HPDE6-E6E7 (cell line): ENCODE measurements at regions not wholly inside any gene's neighbourhood (a gene's known extent, or its start where the extent isn't known, plus 50 kb on each side); places are given as distances from the start of the nearest gene placed in this dataset.
"Not testable (repeated sequence)": the region's sequence is repeated elsewhere in the genome, so short reads cannot be mapped to it uniquely, and the experiment has no call there.

Experiments used
- DNase-seq: peaks from one replicate; pipeline ENCODE4 v3.0.0; 2011; ENCODE audit warnings: missing footprints; ENCODE audit errors: extremely low spot score

DNA sequence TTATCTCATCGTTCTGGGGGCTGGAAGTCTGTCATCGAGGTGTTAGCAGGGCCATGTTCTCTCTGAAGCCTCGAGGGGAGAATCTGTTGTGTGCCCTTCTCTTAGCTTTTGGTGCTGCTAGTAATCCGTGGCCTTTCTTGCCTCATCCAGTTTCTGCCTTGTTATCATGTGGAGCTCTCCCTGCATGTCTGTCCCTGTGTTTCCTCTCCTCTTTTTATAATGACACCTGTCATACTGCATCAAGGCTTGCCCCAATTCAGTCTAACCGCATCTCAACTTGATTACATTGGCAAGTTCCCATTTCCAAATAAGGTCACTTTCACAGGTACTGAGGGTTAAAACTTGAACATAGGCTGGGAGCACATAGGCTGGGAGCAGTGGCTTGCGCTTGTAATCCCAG, 82.6 kb upstream of the CNIH3 start:
- no peak for DNase-seq

DNA sequence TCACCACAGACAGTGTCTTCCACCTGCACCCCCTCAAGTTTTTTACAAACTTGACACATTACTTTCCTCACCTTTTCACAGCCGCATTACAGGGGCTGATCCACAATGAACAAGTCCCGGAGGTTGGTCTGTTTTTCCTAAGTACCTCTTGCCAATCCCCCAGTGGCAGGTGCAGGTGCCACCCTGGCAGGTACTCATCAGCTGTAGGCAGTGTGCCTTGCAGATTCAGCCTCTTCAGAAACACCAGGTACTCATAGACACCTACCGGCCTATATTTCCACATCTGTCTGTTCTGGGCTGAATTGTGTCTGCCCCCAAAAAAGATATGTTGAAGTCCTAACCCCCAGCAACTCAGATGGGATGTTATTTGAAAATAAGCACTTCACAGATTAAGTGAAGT, 81.4 kb upstream of the CNIH3 start:
- DNase-seq = no peak

DNA sequence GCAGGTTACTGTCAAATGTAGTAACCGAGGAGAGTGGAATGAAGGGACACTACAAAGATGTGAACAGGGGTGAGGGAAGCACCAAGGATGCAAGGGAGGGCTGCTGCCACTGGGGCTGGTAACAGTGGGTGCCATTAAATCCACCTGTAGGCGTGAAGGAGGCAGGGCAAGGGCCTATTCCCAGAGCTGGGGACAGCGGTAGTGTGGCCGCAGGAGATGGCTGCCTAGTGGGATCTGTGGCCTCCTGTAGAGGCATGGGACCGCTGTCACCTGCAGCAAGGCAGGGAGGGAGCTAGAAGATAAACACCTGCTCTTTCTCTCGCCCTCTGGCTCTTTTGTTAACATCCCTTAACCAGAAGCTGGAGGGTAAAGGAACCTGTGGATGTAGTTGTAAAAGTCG, 80.5 kb upstream of the CNIH3 start:
- DNase-seq = no peak

DNA sequence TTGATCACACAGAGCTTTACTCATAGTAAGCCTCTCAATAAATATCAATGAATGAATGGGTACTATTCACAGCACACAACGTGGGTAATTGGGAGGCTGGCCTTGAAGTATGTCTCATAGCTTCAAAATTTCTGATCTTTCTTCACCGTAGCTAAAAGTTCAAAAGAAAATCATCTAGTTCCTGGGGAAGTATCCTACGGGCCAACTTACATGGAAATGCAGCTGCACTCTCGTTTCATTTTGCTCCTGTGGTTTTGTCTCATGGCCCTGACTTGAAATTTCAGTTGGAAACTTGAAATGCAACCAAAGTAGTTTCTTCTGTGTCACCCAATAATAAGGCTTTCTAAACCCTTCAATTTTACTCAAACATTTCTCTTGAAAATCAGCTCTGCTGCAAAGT, 76.1 kb upstream of the CNIH3 start:
- DNase-seq = no peak

DNA sequence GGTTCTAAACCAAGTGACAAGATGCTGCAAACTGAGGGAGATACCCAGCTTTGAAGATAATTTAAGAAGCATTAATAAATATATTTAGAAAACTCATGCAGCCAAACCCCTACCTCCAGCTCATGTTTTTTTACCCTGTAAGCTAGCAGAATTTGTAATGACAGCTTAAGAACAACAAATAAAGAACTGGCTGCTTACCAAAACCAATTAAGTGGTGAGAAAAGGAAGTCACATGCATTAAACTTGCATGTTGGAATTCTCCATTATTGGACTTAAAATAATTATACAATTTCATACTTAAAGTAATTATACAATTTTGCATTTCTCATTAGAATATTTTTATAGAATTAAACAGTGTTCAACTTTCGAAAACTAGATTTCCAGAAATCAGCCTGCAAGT, 75.6 kb upstream of the CNIH3 start:
- no peak for DNase-seq

DNA sequence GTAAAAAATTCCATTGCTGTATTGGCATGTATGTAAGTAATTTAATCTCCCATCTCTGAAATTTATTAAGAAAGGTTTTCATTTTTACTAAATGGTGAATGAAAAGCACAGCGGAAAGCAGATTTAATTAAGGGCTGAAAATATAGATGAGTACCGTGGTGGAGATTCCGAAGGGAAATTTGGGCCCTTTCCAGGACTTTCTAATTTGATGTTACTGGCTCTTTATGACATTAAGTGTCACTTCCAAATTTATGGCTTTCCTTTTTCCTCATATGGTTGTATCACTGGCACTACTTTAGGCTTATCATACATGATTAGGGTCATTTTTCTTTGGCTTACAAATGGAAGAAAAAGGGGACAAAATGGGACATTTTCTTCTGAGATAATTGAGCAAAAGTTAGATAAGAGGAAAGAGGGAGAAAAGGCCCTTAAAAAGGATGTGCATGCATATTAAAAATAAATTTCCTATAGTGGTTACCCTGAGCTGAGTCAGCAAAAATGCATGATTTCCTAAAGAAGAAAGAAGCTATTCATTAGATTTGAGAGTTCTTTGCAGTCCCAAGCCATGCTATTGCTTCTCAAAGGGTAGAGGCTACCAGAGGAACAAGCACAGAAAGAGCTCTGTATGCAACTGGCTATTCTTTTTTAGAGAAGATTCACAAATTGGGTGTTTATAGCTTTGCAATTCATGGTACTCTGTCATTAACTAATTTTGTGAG, 74.9 kb upstream of the CNIH3 start:
- DNase-seq = no peak

DNA sequence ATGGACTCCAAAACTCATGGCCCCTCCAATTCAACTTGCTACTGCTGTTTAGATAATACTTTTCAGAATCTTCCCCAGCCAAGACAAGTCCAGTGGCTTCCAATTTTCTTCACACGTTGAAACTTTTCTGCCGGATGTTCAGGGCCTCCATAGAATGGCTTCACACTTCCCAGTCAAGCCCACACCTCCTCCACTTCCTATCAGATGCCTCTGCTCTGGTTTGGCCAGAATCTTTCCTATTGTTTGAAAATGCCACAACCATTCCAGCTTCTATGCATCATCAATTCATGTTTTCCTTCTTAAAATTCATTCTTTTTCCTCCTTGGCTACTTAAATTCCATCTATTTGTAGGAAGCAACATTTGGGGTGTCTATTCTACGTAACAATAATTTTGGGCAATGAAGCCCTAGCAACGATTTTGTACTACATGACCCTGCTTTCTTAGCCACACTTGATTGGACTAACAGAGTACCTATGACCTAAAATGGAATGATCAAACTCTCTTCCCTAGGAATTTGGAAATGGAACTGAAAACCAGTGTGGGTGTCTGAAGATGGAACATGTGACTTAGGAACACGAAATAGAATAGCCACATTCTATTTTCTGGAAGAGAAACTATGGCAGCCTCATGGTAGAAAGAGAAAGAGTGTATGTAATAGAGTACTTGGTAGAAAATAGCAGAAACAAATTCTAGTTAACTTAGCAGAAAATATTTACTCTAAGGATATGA, 74.1 kb upstream of the CNIH3 start:
- DNase-seq = no peak

DNA sequence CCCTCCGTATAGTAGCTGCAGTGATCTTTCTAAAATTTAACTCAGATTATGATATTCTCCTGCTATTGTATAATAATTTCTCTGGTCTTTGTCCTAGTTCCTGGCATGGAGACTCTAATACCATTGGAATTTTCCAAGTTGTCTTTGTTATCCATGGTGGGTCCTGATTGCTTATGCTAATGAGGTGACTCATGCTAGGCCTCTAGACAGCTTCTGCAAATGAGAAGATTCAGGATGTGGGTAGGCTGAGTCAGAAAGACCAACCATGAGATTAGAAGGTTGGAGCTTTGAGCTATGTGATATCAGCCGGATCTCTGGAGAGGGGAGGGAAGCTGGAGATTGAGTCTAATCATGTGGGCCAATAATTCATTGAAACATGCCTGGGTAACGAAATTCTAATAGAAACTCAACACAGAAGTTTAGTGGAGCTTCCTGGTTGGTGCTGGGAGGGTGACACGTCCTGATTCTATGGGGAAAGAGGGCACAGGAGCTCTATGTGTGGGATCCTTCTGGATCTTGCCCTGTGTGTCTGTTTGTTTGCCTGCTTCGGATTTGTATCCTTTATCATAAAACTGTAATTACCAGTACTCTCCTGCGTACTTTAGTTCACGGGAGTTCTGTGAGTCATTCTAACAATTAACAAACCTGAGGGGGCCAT, 73.2 kb upstream of the CNIH3 start:
- DNase-seq = peak; percentile 72

DNA sequence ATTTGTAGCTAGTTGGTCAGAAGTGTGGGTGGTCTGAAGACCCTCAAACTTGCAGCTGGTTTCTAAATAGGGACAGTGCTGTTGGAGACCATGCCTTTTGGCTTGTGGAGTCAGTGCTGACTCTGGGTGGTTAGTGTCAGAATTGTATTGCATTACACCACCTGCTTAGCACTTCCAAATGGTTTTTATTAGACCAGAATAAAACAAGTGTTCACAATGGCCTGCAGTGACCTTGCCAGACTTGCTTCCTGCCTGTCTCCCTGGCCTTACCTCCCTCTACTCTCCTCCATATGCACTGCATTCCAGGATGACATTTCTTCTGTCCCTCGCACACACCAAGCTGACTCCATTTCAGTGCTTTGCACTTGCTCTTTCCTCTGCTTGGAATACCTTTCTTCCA, 72.7 kb upstream of the CNIH3 start:
- DNase-seq = no peak

DNA sequence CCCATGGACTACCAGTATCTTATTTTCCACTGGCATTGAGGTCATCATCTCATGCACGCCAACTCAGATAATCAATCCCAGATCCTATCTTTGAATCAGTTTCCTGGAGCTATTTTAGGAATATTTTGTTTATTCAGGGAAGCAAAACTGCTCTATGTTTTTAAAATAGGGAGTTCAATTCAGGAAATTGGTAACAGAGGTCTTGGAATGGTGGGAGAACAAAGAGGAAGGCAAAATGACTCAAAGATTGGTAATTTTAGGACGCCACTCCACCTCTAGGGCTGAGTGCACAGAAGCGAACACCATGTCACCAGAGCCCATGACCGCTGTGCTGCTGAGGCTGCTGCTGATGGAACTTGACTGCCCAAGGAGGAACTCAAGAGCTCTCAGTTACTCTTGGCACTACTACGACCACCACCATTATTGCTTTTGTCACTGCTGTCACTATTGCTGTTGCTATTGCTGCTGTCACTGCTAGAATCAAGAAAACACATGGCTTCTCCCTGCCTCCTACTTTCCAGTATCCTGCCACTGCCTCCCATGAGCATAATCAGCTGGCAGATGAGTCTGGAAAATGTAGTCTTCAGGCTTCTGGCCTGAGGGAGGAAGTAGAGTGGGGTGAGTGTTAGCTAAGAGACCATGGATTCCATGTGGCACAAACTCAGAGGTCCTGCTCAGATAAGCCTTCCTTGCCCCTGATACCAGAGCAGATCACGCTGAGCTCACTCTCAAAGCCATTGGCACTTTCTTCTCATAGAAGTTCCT, 71.6 kb upstream of the CNIH3 start:
- no peak for DNase-seq

DNA sequence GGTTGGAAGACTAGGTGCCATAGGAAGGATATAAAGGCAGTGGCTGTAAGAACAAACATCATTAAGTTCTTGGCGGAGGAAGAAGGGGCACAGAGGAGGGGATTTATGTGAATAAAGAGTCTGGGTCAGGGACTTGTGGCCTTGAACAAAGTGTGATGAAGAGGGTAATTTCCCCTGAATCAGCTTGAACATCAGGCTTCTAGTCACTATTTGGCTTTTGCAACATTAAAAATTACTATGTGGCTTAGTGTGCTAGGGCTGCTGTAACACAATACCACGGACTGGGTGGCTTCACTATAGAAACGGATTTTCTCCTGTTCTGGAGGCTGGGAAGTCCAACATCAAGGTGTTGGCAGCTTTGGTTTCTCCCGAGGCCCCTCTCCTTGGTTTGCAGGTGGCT, 70.5 kb upstream of the CNIH3 start:
- no peak for DNase-seq

DNA sequence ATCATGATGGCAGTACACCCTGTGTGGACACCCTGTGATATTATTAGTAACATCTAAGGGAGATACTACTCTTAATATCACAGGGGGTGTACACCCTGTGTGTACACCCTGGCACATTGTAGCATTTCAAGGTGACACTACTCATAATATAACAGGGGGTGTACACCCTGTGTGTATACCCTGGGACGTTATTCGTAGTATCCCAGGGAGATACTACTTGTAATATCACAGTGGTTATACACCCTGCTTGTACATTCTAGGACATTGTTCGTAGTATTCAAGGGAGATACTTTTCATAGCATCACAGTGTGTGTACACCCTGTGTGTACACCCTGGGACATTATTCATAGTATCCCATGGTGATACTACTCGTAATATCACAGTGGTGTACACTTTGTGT, 67.4 kb upstream of the CNIH3 start:
- DNase-seq = no peak

DNA sequence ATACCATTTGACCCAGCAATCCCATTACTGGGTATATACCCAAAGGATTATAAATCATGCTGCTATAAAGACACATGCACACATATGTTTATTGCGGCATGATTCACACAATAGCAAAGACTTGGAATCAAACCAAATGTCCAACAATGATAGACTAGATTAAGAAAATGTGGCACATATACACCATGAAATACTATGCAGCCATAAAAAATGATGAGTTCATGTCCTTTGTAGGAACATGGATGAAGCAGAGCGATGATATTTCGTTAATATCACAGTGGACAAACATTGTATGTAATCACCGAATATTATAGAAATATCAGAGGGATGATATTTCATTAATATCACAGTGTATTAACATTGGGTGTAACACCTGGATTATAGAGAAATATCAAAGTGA, 64.9 kb upstream of the CNIH3 start:
- not testable (repeated sequence) for DNase-seq

DNA sequence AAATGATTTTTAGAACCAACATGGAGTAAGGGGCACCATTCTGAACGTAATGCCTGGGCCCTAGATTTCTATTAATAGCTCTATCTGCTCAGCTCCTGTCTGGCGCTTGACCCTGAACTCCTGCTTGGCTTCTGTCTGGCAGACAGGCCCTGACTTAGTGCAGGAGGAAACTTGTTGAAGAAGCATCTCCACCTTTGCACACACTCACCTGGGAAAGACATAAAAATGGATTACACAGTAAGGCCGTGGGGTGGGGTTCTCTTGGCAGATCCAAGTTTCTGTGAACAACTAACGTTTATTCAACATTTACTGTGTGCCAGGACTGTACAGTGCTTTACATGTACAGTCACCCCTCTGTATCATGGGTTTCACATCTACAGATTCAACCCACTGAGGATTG, 62.1 kb upstream of the CNIH3 start:
- DNase-seq = no peak

DNA sequence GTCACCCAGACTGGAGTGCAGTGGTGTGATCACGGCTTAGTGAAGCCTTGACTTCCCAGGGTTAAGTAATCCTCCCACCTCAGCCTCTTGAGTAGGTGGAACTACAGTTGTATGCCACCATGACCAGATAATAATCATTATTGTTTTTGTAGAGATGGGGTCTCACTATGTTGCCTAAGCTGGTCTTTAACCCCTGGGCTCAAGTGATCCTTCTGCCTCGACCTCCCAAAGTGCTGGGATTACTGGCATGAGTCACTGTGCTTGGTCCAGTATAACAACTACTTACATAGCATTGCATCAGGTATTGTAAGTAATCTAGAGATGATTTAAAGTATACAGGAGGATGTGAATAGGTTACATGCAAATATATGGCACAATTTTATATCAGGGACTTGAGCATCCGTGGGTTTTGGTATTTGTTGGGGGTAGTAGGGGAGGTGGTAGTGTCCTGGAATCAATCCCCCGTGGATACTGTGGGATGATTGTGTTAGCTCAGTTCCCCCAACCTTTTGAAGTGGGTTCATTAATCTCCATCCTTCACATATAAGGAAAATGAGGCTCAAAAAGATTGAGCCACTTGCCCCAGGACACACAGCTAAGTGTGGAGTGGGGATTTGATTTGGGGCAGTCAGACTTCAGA, 61.4 kb upstream of the CNIH3 start:
- no peak for DNase-seq

DNA sequence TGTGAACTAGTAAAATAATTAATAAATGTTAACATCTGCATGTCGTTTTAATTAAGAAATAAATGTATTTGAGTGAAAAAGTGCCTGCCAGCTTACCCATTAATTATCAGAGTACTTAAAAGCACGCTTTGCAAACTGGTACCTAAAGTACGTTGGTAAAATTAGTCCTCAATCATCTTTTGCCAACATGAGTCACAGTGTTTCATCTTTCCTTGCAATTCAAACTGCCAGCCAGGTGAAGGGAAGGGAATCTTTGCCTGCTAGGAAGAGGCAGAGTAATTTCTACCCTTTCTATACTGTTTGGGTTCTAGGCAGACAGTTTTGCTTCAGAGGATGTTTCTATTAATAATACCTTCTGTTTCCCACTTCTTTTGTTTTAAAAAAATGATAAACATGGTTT, 57.2 kb upstream of the CNIH3 start:
- no peak for DNase-seq

DNA sequence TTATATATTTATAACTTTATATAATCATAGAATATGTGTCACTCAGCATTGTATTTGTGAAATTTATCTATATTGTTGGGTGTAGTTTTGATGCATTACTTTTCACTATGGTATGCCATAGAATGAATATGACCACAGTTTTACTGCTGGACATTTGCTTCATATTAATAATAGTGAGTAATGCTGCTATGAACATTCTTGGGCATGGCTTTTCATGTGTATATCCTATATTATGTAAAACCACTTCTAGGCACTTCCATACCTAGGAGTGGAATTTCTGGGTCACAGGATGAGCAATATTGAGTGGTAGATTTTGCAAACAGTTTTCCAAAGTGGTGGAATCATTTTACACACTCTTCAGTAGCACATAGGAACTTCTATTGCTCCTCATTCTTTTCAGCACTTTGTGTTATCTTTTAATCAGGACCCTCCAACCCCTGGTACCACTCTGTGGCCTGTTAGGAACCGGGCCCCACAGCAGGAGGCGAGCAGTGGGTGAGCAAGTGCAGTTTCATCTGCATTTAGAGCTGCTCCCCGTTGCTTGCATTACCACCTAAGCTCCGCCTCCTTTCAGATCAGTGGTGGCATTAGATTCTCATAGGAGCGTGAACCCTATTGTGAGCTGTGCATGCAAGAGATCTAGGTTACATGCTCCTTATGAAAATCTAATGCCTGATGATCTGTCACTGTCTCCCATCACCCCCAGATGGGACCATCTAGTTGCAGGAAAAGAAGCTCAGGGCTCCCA, 56.0 kb upstream of the CNIH3 start:
- DNase-seq = no peak

DNA sequence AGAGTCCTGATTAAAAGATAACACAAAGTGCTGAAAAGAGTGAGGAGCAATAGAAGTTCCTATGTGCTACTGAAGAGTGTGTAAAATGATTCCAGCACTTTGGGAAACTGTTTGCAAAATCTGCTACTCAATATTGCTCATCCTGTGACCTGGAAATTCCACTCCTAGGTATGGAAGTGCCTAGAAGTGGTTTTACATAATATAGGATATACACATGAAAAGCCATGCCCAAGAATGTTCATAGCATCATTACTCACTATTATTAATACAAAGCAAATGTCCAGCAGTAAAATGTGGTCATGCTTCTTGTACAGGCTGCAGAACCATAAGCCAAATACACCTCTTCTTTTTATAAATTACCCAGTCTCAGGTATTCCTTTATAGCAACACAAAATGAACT, 53.2 kb upstream of the CNIH3 start:
- not testable (repeated sequence) for DNase-seq

DNA sequence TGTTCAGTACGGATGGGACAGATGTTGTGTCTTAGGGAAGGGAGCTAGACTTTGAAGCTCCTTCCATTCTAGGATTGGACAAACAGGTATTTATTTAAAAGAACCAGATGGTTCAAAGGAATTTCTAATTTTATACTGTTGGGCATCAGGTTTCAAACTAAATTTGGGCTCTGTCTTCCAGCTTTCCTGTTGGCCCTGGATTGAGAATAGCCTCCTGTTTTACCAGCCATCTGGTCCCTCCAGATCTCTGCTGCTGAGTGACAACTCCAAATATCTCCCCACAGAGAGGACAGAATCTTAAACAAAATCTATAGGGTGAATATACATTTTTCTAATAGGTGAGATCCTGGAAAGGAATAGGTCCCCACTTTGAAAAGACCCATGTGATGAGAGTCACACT, 52.5 kb upstream of the CNIH3 start:
- no peak for DNase-seq

DNA sequence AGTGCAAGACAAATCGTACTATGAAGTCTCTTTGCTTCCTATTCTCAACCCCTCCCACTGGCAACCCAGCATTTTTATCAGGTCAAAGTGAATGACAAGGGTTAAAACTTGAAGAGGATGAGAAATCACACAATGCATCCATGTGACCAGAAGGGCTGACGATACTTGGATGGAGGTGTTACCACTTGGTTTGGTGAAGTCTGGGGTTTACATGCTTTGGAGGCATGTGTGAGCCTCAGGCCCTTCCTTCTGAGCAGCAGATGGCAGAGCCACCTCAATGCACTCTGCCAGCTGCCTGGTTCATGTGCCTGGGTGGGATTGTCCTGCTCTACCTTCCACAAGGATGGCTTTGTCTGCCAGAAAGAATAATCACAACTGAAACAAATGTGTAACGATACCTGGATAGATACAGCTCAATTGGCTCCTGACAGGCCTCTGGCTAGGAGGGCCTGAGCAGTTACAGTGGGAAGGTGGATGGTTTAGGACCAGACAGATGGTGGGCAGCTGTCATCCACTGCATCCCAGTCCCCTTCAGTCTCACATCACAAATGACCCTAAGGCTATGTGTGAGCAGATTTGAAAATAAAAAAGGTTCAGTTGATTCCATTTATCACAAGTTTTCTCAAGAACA, 51.5 kb upstream of the CNIH3 start:
- DNase-seq = no peak

DNA sequence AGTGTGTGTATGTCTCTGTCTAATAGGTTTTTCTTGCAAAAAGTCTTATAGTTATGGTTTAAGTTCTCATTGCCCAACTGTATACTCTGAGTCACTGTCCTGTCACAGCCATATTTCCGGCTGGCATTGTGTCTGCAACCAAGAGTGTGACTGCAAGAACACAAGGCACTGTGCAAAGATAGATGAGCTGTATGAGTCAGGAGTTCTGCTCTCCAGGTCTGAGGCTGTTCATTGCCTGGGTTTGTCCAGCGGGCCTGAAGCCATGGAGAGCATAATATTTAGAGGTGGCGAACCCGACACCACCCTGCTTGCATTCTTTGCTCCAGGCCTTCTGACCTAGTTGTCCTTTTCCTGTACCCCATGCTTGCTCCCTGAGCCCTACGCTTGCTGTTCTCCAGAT, 50.9 kb upstream of the CNIH3 start:
- peak; percentile 92 for DNase-seq
